Activated CD8-positive, alpha-beta T cell treated with anti-CD3 and anti-CD28 coated beads for 36 hours (primary cell): ENCODE measurements at regions not wholly inside any gene's neighbourhood (a gene's known extent, or its start where the extent isn't known, plus 50 kb on each side); places are given as distances from the start of the nearest gene placed in this dataset.

ENCODE experiments used
- ATAC-seq: fragments of 200-7000 bp; cut with Tn5 transposase; one replicate; pipeline ENCODE4 v1.10.0; 2021; ENCODE audit warnings: mild to moderate bottlenecking, moderate library complexity
- CTCF ChIA-PET: fragments of 350-600 bp; sonication (Branson Sonifier 250); formaldehyde crosslinking; loops from one replicate; lab custom pipeline; 2021; ENCODE audit warnings: antibody characterized with exemption; lab: Charles Lee
- POLR2A ChIA-PET: fragments of 350-600 bp; sonication (Branson Sonifier 250); formaldehyde crosslinking; loops from one replicate; lab custom pipeline; 2021; ENCODE audit warnings: antibody characterized with exemption; lab: Charles Lee
- DNase-seq: peaks from one replicate; pipeline ENCODE4 v3.0.0-alpha.2; 2020
- H3K27ac Mint-ChIP-seq: one replicate; pipeline ENCODE4 v1.8.0; 2021; ENCODE audit warnings: mild to moderate bottlenecking, mixed read lengths
- H3K27me3 Mint-ChIP-seq: one replicate; pipeline ENCODE4 v1.8.0; 2021; ENCODE audit warnings: mixed read lengths
- H3K36me3 Mint-ChIP-seq: one replicate; pipeline ENCODE4 v1.8.0; 2021; ENCODE audit warnings: low read depth, mixed read lengths
- H3K4me1 Mint-ChIP-seq: one replicate; pipeline ENCODE4 v1.8.0; 2021; ENCODE audit warnings: low read depth, mixed read lengths
- H3K4me3 Mint-ChIP-seq: one replicate; pipeline ENCODE4 v1.8.0; 2021; ENCODE audit warnings: mild to moderate bottlenecking, moderate library complexity, mixed read lengths
- H3K9me3 Mint-ChIP-seq: one replicate; pipeline ENCODE4 v1.8.0; 2021; ENCODE audit warnings: mixed read lengths
- intact Hi-C: fragments of 100-400 bp; cut with micrococcal nuclease; formaldehyde crosslinking; loops from one replicate; pipeline ENCODE4 v1.10.0; 2022
- TF ChIP-seq, protein P1 (sequence below): fragments of 200-600 bp; IDR thresholded peaks from one replicate; pipeline ENCODE4 v1.8.0; 2022; ENCODE audit warnings: antibody characterized with exemption, mild to moderate bottlenecking

- ATAC-seq, result no peak
- no peak for DNase-seq
- intact Hi-C loops, result no loop called here
- CTCF ChIA-PET, result no interaction called here
- Mint-ChIP-seq H3K36me3 (no peaks in the 10 kb centered on the region), H3K9me3 (no peaks in the 10 kb centered on the region), H3K4me3 (no peak overlapping the region), H3K4me1 (no peaks in the 10 kb centered on the region), H3K27ac (no peak overlapping the region), H3K27me3 (no peaks in the 10 kb centered on the region)
- TF ChIP-seq, protein P1, sequence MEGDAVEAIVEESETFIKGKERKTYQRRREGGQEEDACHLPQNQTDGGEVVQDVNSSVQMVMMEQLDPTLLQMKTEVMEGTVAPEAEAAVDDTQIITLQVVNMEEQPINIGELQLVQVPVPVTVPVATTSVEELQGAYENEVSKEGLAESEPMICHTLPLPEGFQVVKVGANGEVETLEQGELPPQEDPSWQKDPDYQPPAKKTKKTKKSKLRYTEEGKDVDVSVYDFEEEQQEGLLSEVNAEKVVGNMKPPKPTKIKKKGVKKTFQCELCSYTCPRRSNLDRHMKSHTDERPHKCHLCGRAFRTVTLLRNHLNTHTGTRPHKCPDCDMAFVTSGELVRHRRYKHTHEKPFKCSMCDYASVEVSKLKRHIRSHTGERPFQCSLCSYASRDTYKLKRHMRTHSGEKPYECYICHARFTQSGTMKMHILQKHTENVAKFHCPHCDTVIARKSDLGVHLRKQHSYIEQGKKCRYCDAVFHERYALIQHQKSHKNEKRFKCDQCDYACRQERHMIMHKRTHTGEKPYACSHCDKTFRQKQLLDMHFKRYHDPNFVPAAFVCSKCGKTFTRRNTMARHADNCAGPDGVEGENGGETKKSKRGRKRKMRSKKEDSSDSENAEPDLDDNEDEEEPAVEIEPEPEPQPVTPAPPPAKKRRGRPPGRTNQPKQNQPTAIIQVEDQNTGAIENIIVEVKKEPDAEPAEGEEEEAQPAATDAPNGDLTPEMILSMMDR, result no peak
- POLR2A ChIA-PET, result no interaction called here
Measured at GRCh38 chr12:97977870-97978405, 515.3 kb downstream of the RMST start.

- TF ChIP-seq, protein P1, result no peak
- no peaks in the 10 kb centered on the region for H3K4me1 Mint-ChIP-seq
- H3K27me3 Mint-ChIP-seq, result no peaks in the 10 kb centered on the region
- ChIA-PET POLR2A (no interaction called here), CTCF (no interaction called here)
- no peak overlapping the region for H3K4me3 Mint-ChIP-seq
- no peaks in the 10 kb centered on the region for H3K9me3 Mint-ChIP-seq
- no peak for DNase-seq
- H3K36me3 Mint-ChIP-seq, result no peaks in the 10 kb centered on the region
- intact Hi-C loops, result no loop called here
- H3K27ac Mint-ChIP-seq, result no peak overlapping the region
- ATAC-seq, result no peak
Measured at GRCh38 chr12:97982684-97983083, 520.1 kb downstream of the RMST start.

GRCh38 chr12:97983796-97984195 is 521.2 kb downstream of the RMST start:
- intact Hi-C loops, result no loop called here
- ChIA-PET CTCF (interaction anchor here (1.2 kb wide), 1 partner anchor 13 kb away, joined by 3 read pairs; no protein-coding TSS in a partner anchor), POLR2A (no interaction called here)
- Mint-ChIP-seq H3K27me3 (no peaks in the 10 kb centered on the region), H3K27ac (no peak overlapping the region), H3K4me1 (no peaks in the 10 kb centered on the region), H3K9me3 (peaks cover 1% of the 10 kb centered on the region), H3K4me3 (no peak overlapping the region), H3K36me3 (no peaks in the 10 kb centered on the region)
- ATAC-seq (no peak), DNase-seq (no peak)
- TF ChIP-seq, protein P1, result no peak

DNA sequence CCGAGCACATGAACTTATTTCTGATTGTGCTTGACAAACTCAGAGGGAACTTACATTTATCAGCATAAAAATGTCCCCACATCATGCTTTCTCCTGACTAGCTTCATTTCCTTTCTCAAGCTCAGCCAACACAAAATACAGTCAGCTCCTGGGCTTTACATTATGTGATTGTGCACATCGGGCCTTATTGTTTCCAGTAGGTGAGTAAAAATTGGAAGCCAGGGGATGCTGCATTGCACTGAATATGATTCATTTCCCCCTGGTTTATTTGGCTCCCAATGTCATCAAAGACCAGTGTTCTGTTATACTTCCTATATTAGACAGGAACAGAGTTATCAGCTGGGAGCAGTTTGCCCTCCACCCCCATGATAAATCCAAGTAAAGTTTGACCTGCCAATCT is 521.8 kb downstream of the RMST start:
- Mint-ChIP-seq H3K4me3 (no peak overlapping the region), H3K9me3 (peaks cover 1% of the 10 kb centered on the region), H3K4me1 (no peaks in the 10 kb centered on the region), H3K36me3 (no peaks in the 10 kb centered on the region), H3K27ac (no peak overlapping the region), H3K27me3 (no peaks in the 10 kb centered on the region)
- ChIA-PET POLR2A (interaction anchor here (0.6 kb wide), 1 partner anchor 482 kb away, joined by 3 read pairs; no protein-coding TSS in a partner anchor), CTCF (interaction anchor here (1.2 to 1.7 kb wide), 2 partner anchors 13 to 19 kb away, joined by 3 to 5 read pairs; no protein-coding TSS in a partner anchor)
- intact Hi-C loops, result no loop called here
- TF ChIP-seq, protein P1, result no peak
- no peak for ATAC-seq
- DNase-seq, result no peak

DNA sequence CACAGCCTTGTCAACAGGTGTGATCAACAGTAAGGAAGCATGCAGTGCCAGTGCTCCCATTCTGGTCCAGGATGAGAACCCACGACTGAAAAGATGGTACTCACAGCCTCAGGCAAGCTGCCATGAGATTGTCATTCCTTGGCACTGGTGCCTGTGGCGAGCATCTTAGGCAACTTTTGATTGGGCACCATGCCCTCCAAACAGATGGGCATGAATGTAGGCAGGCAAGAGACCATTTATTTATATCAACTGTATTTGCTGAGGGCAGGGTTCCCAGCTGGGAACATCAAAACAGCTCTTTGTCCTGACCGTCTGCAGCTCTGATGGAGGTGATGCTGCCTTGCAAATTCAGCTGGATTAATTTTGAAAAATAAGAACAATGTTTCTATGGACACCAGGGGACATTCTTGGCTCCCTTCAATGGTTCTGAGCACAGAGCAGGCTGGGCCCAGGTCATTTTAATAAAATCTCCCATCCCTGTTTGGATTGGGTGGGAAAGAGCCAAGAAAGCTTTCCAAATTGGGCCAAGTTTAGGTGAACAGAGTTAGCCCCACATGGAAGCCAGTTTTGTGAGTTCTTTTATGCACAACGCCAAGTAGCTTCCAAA is 522.5 kb downstream of the RMST start:
- intact Hi-C loops, result no loop called here
- POLR2A ChIA-PET, result interaction anchor here (0.6 kb wide), 1 partner anchor 482 kb away, joined by 3 read pairs; no protein-coding TSS in a partner anchor
- H3K4me1 Mint-ChIP-seq, result no peaks in the 10 kb centered on the region
- TF ChIP-seq, protein P1, result no peak
- peaks cover 1% of the 10 kb centered on the region for H3K9me3 Mint-ChIP-seq
- H3K27ac Mint-ChIP-seq, result no peak overlapping the region
- no peaks in the 10 kb centered on the region for H3K27me3 Mint-ChIP-seq
- H3K36me3 Mint-ChIP-seq, result no peaks in the 10 kb centered on the region
- no peak overlapping the region for H3K4me3 Mint-ChIP-seq
- no peak for DNase-seq
- ATAC-seq, result no peak
- CTCF ChIA-PET, result interaction anchor here (1.2 to 1.7 kb wide), 2 partner anchors 14 to 18 kb away, joined by 3 to 5 read pairs; no protein-coding TSS in a partner anchor
